ENCODE measurements at regions not wholly inside any gene's neighbourhood (a gene's known extent, or its start where the extent isn't known, plus 50 kb on each side); places are given as distances from the start of the nearest gene placed in this dataset.

DNA sequence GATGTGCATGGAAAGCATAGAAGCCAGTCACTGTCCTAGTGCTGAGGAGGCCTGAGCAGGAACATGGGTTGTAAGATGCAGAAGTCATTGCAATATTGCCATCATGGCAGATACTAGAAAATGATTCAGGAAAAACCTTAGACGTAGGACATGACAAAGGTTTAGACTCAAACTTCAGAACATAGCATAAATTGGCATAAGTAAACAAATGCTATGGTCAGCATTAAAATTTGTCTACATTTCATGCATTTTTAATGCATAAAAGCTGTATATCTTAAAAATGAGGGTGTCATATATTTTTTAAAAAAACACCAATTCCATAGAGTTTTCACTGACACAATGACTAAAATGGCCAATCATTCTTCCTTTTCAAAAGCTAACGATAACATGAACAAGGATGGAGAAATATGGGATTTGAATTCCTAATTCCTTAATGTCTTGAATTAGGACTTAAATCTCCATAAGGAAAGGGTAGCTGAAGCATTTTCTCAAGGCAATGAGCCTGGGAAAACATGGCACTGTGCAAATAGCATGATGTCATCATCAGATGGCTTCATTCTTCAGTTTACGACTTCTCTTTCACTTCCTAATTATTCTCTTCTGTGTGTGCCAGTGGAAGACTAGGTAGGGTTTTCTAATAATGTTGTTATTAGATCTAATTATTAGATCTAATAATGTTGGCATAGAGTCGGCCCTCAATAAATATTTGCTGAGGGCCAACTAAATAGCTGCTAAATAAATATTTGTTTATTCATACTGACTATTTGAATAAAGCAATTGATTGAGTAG lies 125.1 kb upstream of the FRG1 start:
- H3K27me3 ChIP-seq = no peaks in the 10 kb centered on the region
- 85% methylated on average over 4 of the region's 4 CpGs for WGBS
- no peaks in the 10 kb centered on the region for H3K36me3 ChIP-seq
- H3K4me1 ChIP-seq = no peaks in the 10 kb centered on the region
- intact Hi-C loops (cut with DNase I) = no loop called here
- no peaks in the 10 kb centered on the region for H3K9me3 ChIP-seq
- DNase-seq (ENCODE audit: extremely low spot score) = no peak
- TF ChIP-seq EP300 (IDR thresholded peaks at IDR 0.05) (no peak), POLR2A (IDR thresholded peaks at IDR 0.05; ENCODE audit: low read depth) (no peak), POLR2AphosphoS5 (IDR thresholded peaks at IDR 0.05) (no peak)
- TF ChIP-seq, protein P1, sequence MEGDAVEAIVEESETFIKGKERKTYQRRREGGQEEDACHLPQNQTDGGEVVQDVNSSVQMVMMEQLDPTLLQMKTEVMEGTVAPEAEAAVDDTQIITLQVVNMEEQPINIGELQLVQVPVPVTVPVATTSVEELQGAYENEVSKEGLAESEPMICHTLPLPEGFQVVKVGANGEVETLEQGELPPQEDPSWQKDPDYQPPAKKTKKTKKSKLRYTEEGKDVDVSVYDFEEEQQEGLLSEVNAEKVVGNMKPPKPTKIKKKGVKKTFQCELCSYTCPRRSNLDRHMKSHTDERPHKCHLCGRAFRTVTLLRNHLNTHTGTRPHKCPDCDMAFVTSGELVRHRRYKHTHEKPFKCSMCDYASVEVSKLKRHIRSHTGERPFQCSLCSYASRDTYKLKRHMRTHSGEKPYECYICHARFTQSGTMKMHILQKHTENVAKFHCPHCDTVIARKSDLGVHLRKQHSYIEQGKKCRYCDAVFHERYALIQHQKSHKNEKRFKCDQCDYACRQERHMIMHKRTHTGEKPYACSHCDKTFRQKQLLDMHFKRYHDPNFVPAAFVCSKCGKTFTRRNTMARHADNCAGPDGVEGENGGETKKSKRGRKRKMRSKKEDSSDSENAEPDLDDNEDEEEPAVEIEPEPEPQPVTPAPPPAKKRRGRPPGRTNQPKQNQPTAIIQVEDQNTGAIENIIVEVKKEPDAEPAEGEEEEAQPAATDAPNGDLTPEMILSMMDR (IDR thresholded peaks at IDR 0.05) = no peak
- no peak overlapping the region for H3K4me3 ChIP-seq
- no peak overlapping the region for H3K27ac ChIP-seq (replicated peaks in 1 of 4)

DNA sequence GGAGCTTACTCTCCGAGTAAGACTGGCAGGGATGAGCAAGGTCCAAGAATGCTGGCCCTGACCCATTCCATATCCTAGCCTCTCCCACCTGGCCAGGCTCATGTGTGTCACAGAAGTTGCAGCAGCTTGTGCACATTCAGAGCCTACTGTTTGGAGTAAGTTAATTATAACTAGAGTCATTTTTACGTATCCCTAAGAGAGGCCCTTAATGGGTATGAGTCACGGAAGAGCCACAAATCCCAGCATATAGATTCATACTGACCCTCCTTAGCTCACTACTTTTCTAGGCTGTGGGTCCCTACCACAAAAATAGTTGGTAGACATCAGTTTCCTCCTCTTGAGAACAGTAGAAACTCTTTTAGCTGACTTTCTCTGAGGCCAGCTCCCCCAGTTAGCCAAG lies 118.3 kb upstream of the FRG1 start:
- Histone ChIP-seq H3K9me3 (no peaks in the 10 kb centered on the region), H3K27me3 (no peaks in the 10 kb centered on the region), H3K36me3 (no peaks in the 10 kb centered on the region), H3K27ac (replicated peaks in 1 of 4) (no peak overlapping the region), H3K4me1 (no peaks in the 10 kb centered on the region), H3K4me3 (no peak overlapping the region)
- intact Hi-C loops (cut with DNase I) = no loop called here
- 91% methylated on average over 3 of the region's 3 CpGs for WGBS
- DNase-seq (ENCODE audit: extremely low spot score) = peak; percentile 47
- no peak for TF ChIP-seq POLR2A (IDR thresholded peaks at IDR 0.05; ENCODE audit: low read depth)
- TF ChIP-seq POLR2AphosphoS5 (IDR thresholded peaks at IDR 0.05) = no peak
- no peak for TF ChIP-seq EP300 (IDR thresholded peaks at IDR 0.05)
- TF ChIP-seq, protein P1 (IDR thresholded peaks at IDR 0.05) = no peak

DNA sequence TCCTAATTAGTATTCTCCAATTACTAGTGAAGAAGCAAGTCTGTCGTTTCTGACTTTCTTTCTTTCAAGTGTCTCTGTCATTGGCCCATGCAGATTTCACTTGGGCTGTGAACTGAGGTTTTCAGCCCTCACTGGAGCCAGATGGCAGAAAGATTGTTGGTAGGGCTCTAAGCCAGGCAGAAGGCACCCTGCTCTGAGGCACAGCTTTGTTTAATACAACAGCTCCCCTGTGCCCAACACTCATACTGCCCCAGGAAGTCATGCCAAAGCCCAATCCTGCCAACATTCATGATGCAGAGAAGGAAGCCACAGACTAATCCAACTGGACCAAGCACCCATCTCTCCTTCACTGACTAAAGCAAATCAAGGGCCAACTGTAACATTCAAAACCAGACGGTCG lies 117.1 kb upstream of the FRG1 start:
- intact Hi-C loops (cut with DNase I) = no loop called here
- TF ChIP-seq, protein P1 (IDR thresholded peaks at IDR 0.05) = no peak
- TF ChIP-seq EP300 (IDR thresholded peaks at IDR 0.05) (no peak), POLR2AphosphoS5 (IDR thresholded peaks at IDR 0.05) (no peak), POLR2A (IDR thresholded peaks at IDR 0.05; ENCODE audit: low read depth) (no peak)

DNA sequence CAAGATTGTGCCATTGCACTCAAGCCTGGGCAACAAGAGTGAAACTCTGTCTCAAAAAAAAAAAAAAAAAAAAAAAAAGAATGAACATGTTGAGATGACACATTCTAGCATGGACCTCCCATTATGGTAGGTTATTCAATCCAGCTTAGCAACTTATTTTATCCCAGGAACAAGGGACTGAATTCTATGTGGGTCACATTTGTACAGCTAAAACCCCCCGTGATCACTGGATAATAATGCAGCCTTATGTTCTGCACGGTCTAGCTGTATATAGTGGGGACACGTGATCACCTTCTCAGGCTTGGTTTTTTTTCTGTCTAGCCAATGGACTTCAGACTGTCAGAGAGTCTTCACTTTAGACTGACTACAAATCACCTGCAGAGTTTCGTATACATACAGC lies 115.2 kb upstream of the FRG1 start:
- no peak for DNase-seq (ENCODE audit: extremely low spot score)
- Histone ChIP-seq H3K9me3 (no peaks in the 10 kb centered on the region), H3K4me3 (no peak overlapping the region), H3K27me3 (no peaks in the 10 kb centered on the region), H3K27ac (replicated peaks in 1 of 4) (no peak overlapping the region), H3K36me3 (no peaks in the 10 kb centered on the region), H3K4me1 (no peaks in the 10 kb centered on the region)
- WGBS = 84% methylated on average over 4 of the region's 4 CpGs
- no peak for TF ChIP-seq EP300 (IDR thresholded peaks at IDR 0.05)
- TF ChIP-seq, protein P1 (IDR thresholded peaks at IDR 0.05) = no peak
- TF ChIP-seq POLR2A (IDR thresholded peaks at IDR 0.05; ENCODE audit: low read depth) = no peak
- TF ChIP-seq POLR2AphosphoS5 (IDR thresholded peaks at IDR 0.05) = no peak
- intact Hi-C loops (cut with DNase I) = no loop called here

More for the DNA sequence above, 117.1 kb upstream of the FRG1 start:
- no peaks in the 10 kb centered on the region for H3K4me1 ChIP-seq
- WGBS = 83% methylated on average over 3 of the region's 3 CpGs
- peak; percentile 66 for DNase-seq (ENCODE audit: extremely low spot score)
- H3K4me3 ChIP-seq = no peak overlapping the region
- H3K36me3 ChIP-seq = no peaks in the 10 kb centered on the region
- H3K27me3 ChIP-seq = no peaks in the 10 kb centered on the region
- H3K27ac ChIP-seq (replicated peaks in 1 of 4) = no peak overlapping the region
- no peaks in the 10 kb centered on the region for H3K9me3 ChIP-seq

DNA sequence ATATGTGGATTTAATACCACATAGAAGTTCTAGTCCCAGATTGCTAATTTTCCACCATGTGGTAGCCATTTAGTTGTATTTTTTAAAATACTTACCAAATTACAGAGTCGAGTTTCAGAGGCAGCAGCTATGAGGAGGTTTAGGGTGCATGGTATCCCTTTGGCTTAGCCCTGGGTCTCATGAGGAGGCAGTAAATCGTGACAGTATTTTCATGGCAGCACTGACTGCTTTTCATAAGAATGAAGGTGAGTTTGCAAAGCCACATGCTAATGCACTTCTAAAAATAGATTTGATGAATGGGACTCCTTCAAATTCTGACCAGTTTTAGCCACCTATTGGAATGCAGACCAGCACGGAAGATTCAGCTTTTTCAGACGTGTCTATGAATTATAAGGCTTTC lies 114.0 kb upstream of the FRG1 start:
- no peak for DNase-seq (ENCODE audit: extremely low spot score)
- Histone ChIP-seq H3K27me3 (no peaks in the 10 kb centered on the region), H3K4me3 (no peak overlapping the region), H3K36me3 (no peaks in the 10 kb centered on the region), H3K27ac (replicated peaks in 1 of 4) (no peak overlapping the region), H3K4me1 (no peaks in the 10 kb centered on the region), H3K9me3 (no peaks in the 10 kb centered on the region)
- WGBS = 42% methylated on average over 4 of the region's 4 CpGs
- no peak for TF ChIP-seq POLR2AphosphoS5 (IDR thresholded peaks at IDR 0.05)
- no peak for TF ChIP-seq EP300 (IDR thresholded peaks at IDR 0.05)
- TF ChIP-seq, protein P1 (IDR thresholded peaks at IDR 0.05) = no peak
- no peak for TF ChIP-seq POLR2A (IDR thresholded peaks at IDR 0.05; ENCODE audit: low read depth)
- intact Hi-C loops (cut with DNase I) = no loop called here
